SK-N-MC (cell line): ENCODE measurements at regions not wholly inside any gene's neighbourhood (a gene's known extent, or its start where the extent isn't known, plus 50 kb on each side); places are given as distances from the start of the nearest gene placed in this dataset.

Experiments used
- EZH2 ChIP-seq: fragments of 200-600 bp; sonication (generic); IDR thresholded peaks from one replicate; pipeline ENCODE4 v1.6.1; 2017; ENCODE audit warnings: antibody characterized with exemption
- POLR2AphosphoS5 ChIP-seq: IDR thresholded peaks from 2 replicates; pipeline ENCODE4 v1.6.1; 2012; ENCODE audit warnings: mild to moderate bottlenecking, low read depth, low read length, borderline replicate concordance

DNA sequence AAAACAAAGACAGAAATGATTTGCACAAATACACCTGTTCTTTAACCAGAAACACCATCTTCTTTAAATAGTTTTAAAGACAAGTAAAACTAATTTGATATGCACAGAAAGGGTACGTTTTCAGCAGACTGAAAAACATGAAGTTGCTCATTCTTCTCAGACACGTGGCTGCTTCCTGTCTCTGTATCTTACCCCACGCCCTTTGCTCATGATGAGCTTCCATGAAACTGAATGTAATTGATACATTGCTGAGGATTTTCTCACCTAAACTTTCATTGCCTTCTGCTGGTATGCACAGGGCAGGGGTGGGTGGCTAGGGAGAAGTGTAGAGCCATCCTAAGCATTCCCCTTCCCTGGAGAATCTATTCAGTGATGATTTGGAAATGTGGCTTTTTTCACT, 644.3 kb downstream of the BCL11A start:
- TF ChIP-seq EZH2 (no peak), POLR2AphosphoS5 (no peak)
